DMS 273 (cell line): ENCODE measurements at regions not wholly inside any gene's neighbourhood (a gene's known extent, or its start where the extent isn't known, plus 50 kb on each side); places are given as distances from the start of the nearest gene placed in this dataset.
A peak's percentile ranks its signal among the peaks of the same experiment; 100 is the strongest.

ENCODE experiments used
- DNase-seq: peaks from one replicate; lab custom pipeline; 2025; ENCODE audit not compliant: unreplicated experiment; lab: John Stamatoyannopoulos, UW

GRCh38 chr2:18467749-18468360 lies 92.6 kb downstream of the RDH14 start:
- no peak for DNase-seq

- no peak for DNase-seq
Observed at GRCh38 chr2:18465979-18466378, 94.5 kb downstream of the RDH14 start.

GRCh38 chr2:18464913-18465312 lies 95.5 kb downstream of the RDH14 start:
- DNase-seq: no peak

GRCh38 chr2:18456026-18456425 lies 104.4 kb downstream of the RDH14 start:
- DNase-seq: no peak

GRCh38 chr2:18455236-18455862 lies 105.1 kb downstream of the RDH14 start:
- DNase-seq: peak; percentile 6

- no peak for DNase-seq
Observed at GRCh38 chr2:18454692-18455235, 105.7 kb downstream of the RDH14 start.

GRCh38 chr2:18446715-18447114 lies 113.7 kb downstream of the RDH14 start:
- DNase-seq: no peak

- peak; percentile 23 for DNase-seq
Observed at GRCh38 chr2:18445433-18446320, 114.8 kb downstream of the RDH14 start.

GRCh38 chr2:18444806-18445205 lies 115.6 kb downstream of the RDH14 start:
- no peak for DNase-seq

GRCh38 chr2:18441583-18441982 lies 118.9 kb downstream of the RDH14 start:
- no peak for DNase-seq

- no peak for DNase-seq
Observed at GRCh38 chr2:18440777-18441176, 119.7 kb downstream of the RDH14 start.

GRCh38 chr2:18440141-18440661 lies 120.3 kb downstream of the RDH14 start:
- no peak for DNase-seq

GRCh38 chr2:18439716-18440115 lies 120.7 kb downstream of the RDH14 start:
- no peak for DNase-seq

GRCh38 chr2:18437909-18438308 lies 122.5 kb downstream of the RDH14 start:
- no peak for DNase-seq

GRCh38 chr2:18436503-18437005 lies 123.9 kb downstream of the RDH14 start:
- DNase-seq: peak; percentile 20

- peak; percentile 77 for DNase-seq
Observed at GRCh38 chr2:18435426-18436037, 124.9 kb downstream of the RDH14 start.

GRCh38 chr2:18433872-18434271 lies 126.6 kb downstream of the RDH14 start:
- DNase-seq: no peak

GRCh38 chr2:18432999-18433398 lies 127.5 kb downstream of the RDH14 start:
- no peak for DNase-seq

- DNase-seq: no peak
Observed at GRCh38 chr2:18430996-18431748, 129.3 kb downstream of the RDH14 start.

GRCh38 chr2:18428516-18428915 lies 131.9 kb downstream of the RDH14 start:
- DNase-seq: no peak
